OCI-LY1 (cell line): ENCODE measurements at regions not wholly inside any gene's neighbourhood (a gene's known extent, or its start where the extent isn't known, plus 50 kb on each side); places are given as distances from the start of the nearest gene placed in this dataset.

Source experiments
- EZH2 ChIP-seq: fragments of 200-600 bp; sonication (generic), shearing (Covaris generic); IDR thresholded peaks from 2 replicates; pipeline ENCODE4 v1.8.0; 2017; ENCODE audit warnings: borderline replicate concordance, mixed run types, mild to moderate bottlenecking, antibody characterized with exemption, low read length, moderate library complexity, mixed read lengths
- TF ChIP-seq, protein P1 (sequence below): fragments of 200-600 bp; sonication (generic), shearing (Covaris generic); IDR thresholded peaks from 2 replicates; pipeline ENCODE4 v1.5.1; 2017; ENCODE audit warnings: mild to moderate bottlenecking, antibody characterized with exemption, low read length, moderate library complexity, mixed read lengths

DNA sequence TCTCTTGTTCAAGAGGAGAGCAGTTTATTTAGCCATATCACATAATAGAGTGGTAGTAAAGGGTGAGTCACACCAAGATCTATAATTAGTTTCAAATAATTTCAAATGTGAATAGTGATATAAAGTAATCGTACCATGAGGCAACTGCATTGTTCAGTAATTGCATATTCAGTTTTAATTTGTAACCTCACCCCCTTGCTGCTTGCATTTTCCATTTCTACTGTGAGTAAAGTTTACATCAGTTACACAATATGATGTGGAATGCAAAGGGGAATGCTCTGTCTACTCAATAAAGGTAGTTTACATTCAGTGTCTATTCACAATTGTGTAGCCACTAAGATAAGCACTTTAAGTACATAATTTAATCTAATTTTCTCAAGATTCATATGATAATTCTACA is 1695.7 kb upstream of the SPRY2 start:
- TF ChIP-seq, protein P1, sequence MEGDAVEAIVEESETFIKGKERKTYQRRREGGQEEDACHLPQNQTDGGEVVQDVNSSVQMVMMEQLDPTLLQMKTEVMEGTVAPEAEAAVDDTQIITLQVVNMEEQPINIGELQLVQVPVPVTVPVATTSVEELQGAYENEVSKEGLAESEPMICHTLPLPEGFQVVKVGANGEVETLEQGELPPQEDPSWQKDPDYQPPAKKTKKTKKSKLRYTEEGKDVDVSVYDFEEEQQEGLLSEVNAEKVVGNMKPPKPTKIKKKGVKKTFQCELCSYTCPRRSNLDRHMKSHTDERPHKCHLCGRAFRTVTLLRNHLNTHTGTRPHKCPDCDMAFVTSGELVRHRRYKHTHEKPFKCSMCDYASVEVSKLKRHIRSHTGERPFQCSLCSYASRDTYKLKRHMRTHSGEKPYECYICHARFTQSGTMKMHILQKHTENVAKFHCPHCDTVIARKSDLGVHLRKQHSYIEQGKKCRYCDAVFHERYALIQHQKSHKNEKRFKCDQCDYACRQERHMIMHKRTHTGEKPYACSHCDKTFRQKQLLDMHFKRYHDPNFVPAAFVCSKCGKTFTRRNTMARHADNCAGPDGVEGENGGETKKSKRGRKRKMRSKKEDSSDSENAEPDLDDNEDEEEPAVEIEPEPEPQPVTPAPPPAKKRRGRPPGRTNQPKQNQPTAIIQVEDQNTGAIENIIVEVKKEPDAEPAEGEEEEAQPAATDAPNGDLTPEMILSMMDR, result no peak
- no peak for TF ChIP-seq EZH2
